ENCODE measurements at regions not wholly inside any gene's neighbourhood (a gene's known extent, or its start where the extent isn't known, plus 50 kb on each side); places are given as distances from the start of the nearest gene placed in this dataset.

DNA sequence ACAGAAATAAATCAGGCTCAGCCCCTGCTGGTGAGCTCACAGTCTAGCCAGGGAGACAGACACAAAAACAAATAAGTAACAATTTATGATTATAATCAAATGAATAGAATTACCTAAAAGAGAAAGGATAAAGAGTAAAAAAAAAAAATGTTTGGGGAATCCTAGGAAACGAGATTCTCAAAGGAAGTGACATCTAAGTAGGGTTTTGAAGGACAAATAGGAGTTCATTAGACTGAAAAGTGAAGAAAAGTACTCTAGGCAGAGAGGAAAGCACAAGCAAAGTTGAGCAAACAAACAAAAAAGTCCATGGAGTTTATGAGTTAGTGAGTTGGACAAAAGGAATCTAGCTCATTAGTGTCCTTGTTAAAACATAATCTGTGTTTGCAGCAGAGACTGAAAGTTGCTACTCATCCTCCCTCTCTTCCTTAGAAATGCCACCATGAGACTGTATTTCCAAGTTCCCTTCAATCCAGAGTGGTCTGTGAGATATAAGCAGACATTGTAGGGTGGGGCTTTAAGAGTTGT is 145.6 kb downstream of the SPATA18 start:
- H3K36me3 ChIP-seq (ENCODE audit: control insufficient read depth, insufficient read depth, low read length), result no peaks in the 10 kb centered on the region
- Mint-ChIP-seq H3K4me3 (no peak overlapping the region), H3K27me3 (ENCODE audit: insufficient read depth) (no peaks in the 10 kb centered on the region), H3K9me3 (no peaks in the 10 kb centered on the region), H3K36me3 (ENCODE audit: low read depth) (no peaks in the 10 kb centered on the region), H3K4me1 (peaks cover 6% of the 10 kb centered on the region), H3K27ac (no peak overlapping the region)
- WGBS, 2 experiments (ENCODE audit: insufficient coverage in 1 of 2, insufficient read length in 1 of 2), result 76 to 86% methylated on average over 1 of the region's 1 CpG
- no peak overlapping the region for H3K9ac ChIP-seq (ENCODE audit: extremely low read depth, low read length, poor library complexity, severe bottlenecking)
- no peaks in the 10 kb centered on the region for H3K27me3 ChIP-seq (ENCODE audit: control insufficient read depth, insufficient read depth, low read length, poor library complexity, severe bottlenecking)
- no peaks in the 10 kb centered on the region for H3K9me3 ChIP-seq (ENCODE audit: control insufficient read depth, low read length)
- no peak overlapping the region for H3K27ac ChIP-seq (ENCODE audit: low read depth, low read length)
- no peak for DNase-seq
- no peak overlapping the region for H3K4me3 ChIP-seq (ENCODE audit: low read length)
- TF ChIP-seq, protein P1, sequence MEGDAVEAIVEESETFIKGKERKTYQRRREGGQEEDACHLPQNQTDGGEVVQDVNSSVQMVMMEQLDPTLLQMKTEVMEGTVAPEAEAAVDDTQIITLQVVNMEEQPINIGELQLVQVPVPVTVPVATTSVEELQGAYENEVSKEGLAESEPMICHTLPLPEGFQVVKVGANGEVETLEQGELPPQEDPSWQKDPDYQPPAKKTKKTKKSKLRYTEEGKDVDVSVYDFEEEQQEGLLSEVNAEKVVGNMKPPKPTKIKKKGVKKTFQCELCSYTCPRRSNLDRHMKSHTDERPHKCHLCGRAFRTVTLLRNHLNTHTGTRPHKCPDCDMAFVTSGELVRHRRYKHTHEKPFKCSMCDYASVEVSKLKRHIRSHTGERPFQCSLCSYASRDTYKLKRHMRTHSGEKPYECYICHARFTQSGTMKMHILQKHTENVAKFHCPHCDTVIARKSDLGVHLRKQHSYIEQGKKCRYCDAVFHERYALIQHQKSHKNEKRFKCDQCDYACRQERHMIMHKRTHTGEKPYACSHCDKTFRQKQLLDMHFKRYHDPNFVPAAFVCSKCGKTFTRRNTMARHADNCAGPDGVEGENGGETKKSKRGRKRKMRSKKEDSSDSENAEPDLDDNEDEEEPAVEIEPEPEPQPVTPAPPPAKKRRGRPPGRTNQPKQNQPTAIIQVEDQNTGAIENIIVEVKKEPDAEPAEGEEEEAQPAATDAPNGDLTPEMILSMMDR (conservative IDR thresholded peaks at IDR 0.05), result peak; percentile 21
- peaks cover under 1% of the 10 kb centered on the region for H3K4me1 ChIP-seq (ENCODE audit: control insufficient read depth, insufficient read depth, low read length)

DNA sequence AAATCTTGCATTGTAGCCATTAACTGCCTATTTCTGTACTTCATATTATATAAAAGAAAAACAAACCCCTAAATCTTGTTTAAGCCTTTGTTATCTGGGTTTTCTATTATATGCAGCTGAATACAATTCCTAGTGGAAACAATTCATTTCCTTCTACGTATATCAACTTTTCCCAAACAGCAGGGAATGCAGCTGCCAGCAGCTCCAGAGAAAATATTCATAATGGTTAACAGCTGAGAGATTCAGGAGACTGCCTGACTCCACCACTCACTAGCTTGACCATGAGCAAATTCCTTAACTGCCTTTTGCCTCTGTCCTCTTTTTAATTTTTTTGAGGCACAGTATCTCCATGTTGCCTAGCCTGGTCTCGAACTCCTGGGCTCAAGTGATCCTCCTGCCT is 146.2 kb downstream of the SPATA18 start:
- no peaks in the 10 kb centered on the region for H3K27me3 Mint-ChIP-seq (ENCODE audit: insufficient read depth)
- no peak overlapping the region for H3K4me3 Mint-ChIP-seq
- TF ChIP-seq, protein P1 (conservative IDR thresholded peaks at IDR 0.05), result no peak
- 95 to 100% methylated on average over 1 to 2 of the region's 2 CpGs for WGBS, 2 experiments (ENCODE audit: insufficient coverage in 1 of 2, insufficient read length in 1 of 2)
- no peaks in the 10 kb centered on the region for H3K9me3 ChIP-seq (ENCODE audit: control insufficient read depth, low read length)
- no peaks in the 10 kb centered on the region for H3K36me3 ChIP-seq (ENCODE audit: control insufficient read depth, insufficient read depth, low read length)
- no peak overlapping the region for H3K27ac Mint-ChIP-seq
- H3K4me1 Mint-ChIP-seq, result peaks cover 13% of the 10 kb centered on the region
- DNase-seq, result no peak
- no peak overlapping the region for H3K4me3 ChIP-seq (ENCODE audit: low read length)
- no peak overlapping the region for H3K27ac ChIP-seq (ENCODE audit: low read depth, low read length)
- no peaks in the 10 kb centered on the region for H3K36me3 Mint-ChIP-seq (ENCODE audit: low read depth)
- no peaks in the 10 kb centered on the region for H3K27me3 ChIP-seq (ENCODE audit: control insufficient read depth, insufficient read depth, low read length, poor library complexity, severe bottlenecking)
- no peaks in the 10 kb centered on the region for H3K9me3 Mint-ChIP-seq
- no peak overlapping the region for H3K9ac ChIP-seq (ENCODE audit: extremely low read depth, low read length, poor library complexity, severe bottlenecking)
- H3K4me1 ChIP-seq (ENCODE audit: control insufficient read depth, insufficient read depth, low read length), result peaks cover 7% of the 10 kb centered on the region

DNA sequence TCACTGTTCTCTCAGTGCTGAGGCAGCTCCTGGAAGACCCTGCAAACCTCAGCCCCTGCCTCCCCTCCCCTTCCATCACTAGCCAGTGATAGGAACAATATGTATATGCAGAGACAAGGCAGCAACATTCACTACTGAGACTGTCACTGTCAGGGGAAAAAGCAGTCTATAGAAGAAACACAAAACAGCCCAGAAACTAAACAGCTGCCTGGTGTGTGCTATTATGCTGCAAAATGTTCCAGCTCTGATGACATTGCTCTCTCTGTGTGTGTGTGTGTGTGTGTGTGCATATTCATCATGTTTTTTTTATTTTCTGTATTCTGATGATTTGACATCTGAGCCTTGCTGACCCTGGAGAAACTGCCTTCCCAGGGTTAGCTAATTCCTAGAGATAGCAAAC is 147.2 kb downstream of the SPATA18 start:
- peaks cover 7% of the 10 kb centered on the region for H3K4me1 ChIP-seq (ENCODE audit: control insufficient read depth, insufficient read depth, low read length)
- no peaks in the 10 kb centered on the region for H3K36me3 Mint-ChIP-seq (ENCODE audit: low read depth)
- H3K27ac ChIP-seq (ENCODE audit: low read depth, low read length), result peak overlapping the region; percentile 21
- no peaks in the 10 kb centered on the region for H3K27me3 ChIP-seq (ENCODE audit: control insufficient read depth, insufficient read depth, low read length, poor library complexity, severe bottlenecking)
- no peak overlapping the region for H3K4me3 Mint-ChIP-seq
- H3K36me3 ChIP-seq (ENCODE audit: control insufficient read depth, insufficient read depth, low read length), result no peaks in the 10 kb centered on the region
- no peak overlapping the region for H3K27ac Mint-ChIP-seq
- no peaks in the 10 kb centered on the region for H3K9me3 ChIP-seq (ENCODE audit: control insufficient read depth, low read length)
- no peaks in the 10 kb centered on the region for H3K27me3 Mint-ChIP-seq (ENCODE audit: insufficient read depth)
- TF ChIP-seq, protein P1 (conservative IDR thresholded peaks at IDR 0.05), result no peak
- no peaks in the 10 kb centered on the region for H3K9me3 Mint-ChIP-seq
- no peak overlapping the region for H3K9ac ChIP-seq (ENCODE audit: extremely low read depth, low read length, poor library complexity, severe bottlenecking)
- H3K4me1 Mint-ChIP-seq, result peaks cover 14% of the 10 kb centered on the region
- H3K4me3 ChIP-seq (ENCODE audit: low read length), result no peak overlapping the region
- DNase-seq, result no peak
